ENCODE measurements at regions not wholly inside any gene's neighbourhood (a gene's known extent, or its start where the extent isn't known, plus 50 kb on each side); places are given as distances from the start of the nearest gene placed in this dataset.

DNA sequence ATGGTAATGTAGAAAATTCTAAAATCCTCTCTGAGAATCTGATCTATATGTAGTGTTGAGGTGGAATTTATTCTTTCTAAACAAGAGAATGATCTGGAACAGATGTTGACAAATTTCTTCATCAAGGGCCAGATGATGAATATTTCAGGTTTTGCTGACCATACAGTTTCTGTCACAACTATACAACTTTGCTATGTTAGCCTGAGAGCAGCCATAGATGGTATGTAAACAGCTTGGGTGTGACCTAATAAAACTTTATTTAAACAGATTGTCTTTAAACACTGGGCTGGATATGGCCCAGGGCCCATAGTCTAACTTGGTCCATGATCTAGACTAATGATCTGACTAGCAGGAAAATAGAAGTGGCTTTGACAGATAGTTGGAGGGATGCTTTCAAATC is 213.6 kb upstream of the CELF2 start:
- Histone ChIP-seq H3K27ac (replicated peaks) (no peak overlapping the region), H3K4me3 (replicated peaks; ENCODE audit: insufficient read depth, low read length) (no peak overlapping the region), H3K27me3 (ENCODE audit: insufficient read depth, poor library complexity, severe bottlenecking) (no peaks in the 10 kb centered on the region)
- DNase-seq (ENCODE audit: low read depth in 1 of 2, low spot score in 1 of 2): no peak
- TF ChIP-seq SPI1 (IDR thresholded peaks at IDR 0.05; ENCODE audit: borderline replicate concordance, low read depth): no peak
- TF ChIP-seq, protein P1, sequence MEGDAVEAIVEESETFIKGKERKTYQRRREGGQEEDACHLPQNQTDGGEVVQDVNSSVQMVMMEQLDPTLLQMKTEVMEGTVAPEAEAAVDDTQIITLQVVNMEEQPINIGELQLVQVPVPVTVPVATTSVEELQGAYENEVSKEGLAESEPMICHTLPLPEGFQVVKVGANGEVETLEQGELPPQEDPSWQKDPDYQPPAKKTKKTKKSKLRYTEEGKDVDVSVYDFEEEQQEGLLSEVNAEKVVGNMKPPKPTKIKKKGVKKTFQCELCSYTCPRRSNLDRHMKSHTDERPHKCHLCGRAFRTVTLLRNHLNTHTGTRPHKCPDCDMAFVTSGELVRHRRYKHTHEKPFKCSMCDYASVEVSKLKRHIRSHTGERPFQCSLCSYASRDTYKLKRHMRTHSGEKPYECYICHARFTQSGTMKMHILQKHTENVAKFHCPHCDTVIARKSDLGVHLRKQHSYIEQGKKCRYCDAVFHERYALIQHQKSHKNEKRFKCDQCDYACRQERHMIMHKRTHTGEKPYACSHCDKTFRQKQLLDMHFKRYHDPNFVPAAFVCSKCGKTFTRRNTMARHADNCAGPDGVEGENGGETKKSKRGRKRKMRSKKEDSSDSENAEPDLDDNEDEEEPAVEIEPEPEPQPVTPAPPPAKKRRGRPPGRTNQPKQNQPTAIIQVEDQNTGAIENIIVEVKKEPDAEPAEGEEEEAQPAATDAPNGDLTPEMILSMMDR (IDR thresholded peaks at IDR 0.05; ENCODE audit: insufficient read depth, low read length): no peak
- TF ChIP-seq GABPA (IDR thresholded peaks at IDR 0.05; ENCODE audit: low read depth): no peak
- TF ChIP-seq POLR2AphosphoS5 (IDR thresholded peaks at IDR 0.05; ENCODE audit: low read depth): no peak
- TF ChIP-seq, protein P2, sequence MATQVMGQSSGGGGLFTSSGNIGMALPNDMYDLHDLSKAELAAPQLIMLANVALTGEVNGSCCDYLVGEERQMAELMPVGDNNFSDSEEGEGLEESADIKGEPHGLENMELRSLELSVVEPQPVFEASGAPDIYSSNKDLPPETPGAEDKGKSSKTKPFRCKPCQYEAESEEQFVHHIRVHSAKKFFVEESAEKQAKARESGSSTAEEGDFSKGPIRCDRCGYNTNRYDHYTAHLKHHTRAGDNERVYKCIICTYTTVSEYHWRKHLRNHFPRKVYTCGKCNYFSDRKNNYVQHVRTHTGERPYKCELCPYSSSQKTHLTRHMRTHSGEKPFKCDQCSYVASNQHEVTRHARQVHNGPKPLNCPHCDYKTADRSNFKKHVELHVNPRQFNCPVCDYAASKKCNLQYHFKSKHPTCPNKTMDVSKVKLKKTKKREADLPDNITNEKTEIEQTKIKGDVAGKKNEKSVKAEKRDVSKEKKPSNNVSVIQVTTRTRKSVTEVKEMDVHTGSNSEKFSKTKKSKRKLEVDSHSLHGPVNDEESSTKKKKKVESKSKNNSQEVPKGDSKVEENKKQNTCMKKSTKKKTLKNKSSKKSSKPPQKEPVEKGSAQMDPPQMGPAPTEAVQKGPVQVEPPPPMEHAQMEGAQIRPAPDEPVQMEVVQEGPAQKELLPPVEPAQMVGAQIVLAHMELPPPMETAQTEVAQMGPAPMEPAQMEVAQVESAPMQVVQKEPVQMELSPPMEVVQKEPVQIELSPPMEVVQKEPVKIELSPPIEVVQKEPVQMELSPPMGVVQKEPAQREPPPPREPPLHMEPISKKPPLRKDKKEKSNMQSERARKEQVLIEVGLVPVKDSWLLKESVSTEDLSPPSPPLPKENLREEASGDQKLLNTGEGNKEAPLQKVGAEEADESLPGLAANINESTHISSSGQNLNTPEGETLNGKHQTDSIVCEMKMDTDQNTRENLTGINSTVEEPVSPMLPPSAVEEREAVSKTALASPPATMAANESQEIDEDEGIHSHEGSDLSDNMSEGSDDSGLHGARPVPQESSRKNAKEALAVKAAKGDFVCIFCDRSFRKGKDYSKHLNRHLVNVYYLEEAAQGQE (IDR thresholded peaks at IDR 0.05; ENCODE audit: insufficient replicate concordance, low read depth): no peak

- Histone ChIP-seq H3K27ac (replicated peaks) (no peak overlapping the region), H3K4me3 (replicated peaks; ENCODE audit: insufficient read depth, low read length) (no peak overlapping the region), H3K27me3 (ENCODE audit: insufficient read depth, poor library complexity, severe bottlenecking) (no peaks in the 10 kb centered on the region)
- no peak for DNase-seq (ENCODE audit: low read depth in 1 of 2, low spot score in 1 of 2)
- TF ChIP-seq, protein P2 (IDR thresholded peaks at IDR 0.05; ENCODE audit: insufficient replicate concordance, low read depth): no peak
- TF ChIP-seq, protein P1 (IDR thresholded peaks at IDR 0.05; ENCODE audit: insufficient read depth, low read length): no peak
- TF ChIP-seq POLR2AphosphoS5 (IDR thresholded peaks at IDR 0.05; ENCODE audit: low read depth): no peak
Measured at GRCh38 chr10:10804998-10805740, 212.5 kb upstream of the CELF2 start.

GRCh38 chr10:10807106-10807505 is 210.6 kb upstream of the CELF2 start:
- Histone ChIP-seq H3K4me3 (replicated peaks; ENCODE audit: insufficient read depth, low read length) (no peak overlapping the region), H3K27ac (replicated peaks) (no peak overlapping the region), H3K27me3 (ENCODE audit: insufficient read depth, poor library complexity, severe bottlenecking) (no peaks in the 10 kb centered on the region)
- TF ChIP-seq, protein P1 (IDR thresholded peaks at IDR 0.05; ENCODE audit: insufficient read depth, low read length): no peak
- TF ChIP-seq SPI1 (IDR thresholded peaks at IDR 0.05; ENCODE audit: borderline replicate concordance, low read depth) (no peak), GABPA (IDR thresholded peaks at IDR 0.05; ENCODE audit: low read depth) (no peak), POLR2AphosphoS5 (IDR thresholded peaks at IDR 0.05; ENCODE audit: low read depth) (no peak)
- TF ChIP-seq, protein P2 (IDR thresholded peaks at IDR 0.05; ENCODE audit: insufficient replicate concordance, low read depth): no peak
- DNase-seq (ENCODE audit: low read depth in 1 of 2, low spot score in 1 of 2): no peak

Measured in HL-60 (cell line).